Thymus (tissue), 11 donors: ENCODE measurements at regions not wholly inside any gene's neighbourhood (a gene's known extent, or its start where the extent isn't known, plus 50 kb on each side); places are given as distances from the start of the nearest gene placed in this dataset.

Experiments used
- DNase-seq, 9 donors: peaks; one replicate each; pipeline ENCODE4 v3.0.0-alpha.2; 2013; ENCODE audit warnings: low spot score in 9 of 9, low read depth in 6 of 9, missing footprints in 1 of 9
- H3K27ac ChIP-seq, 2 donors: one replicate each; pipeline ENCODE4 v1.5.1; 2013; ENCODE audit warnings: control low read depth in 1 of 2, low read depth in 1 of 2, low read length in 1 of 2, mild to moderate bottlenecking in 1 of 2, moderate library complexity in 1 of 2
- H3K27me3 ChIP-seq, 2 donors: one replicate each; pipeline ENCODE4 v1.5.1; 2013; ENCODE audit warnings: low read length in 1 of 2; ENCODE audit not compliant: control insufficient read depth in 2 of 2, insufficient read depth in 1 of 2
- H3K36me3 ChIP-seq, 2 donors: one replicate each; pipeline ENCODE4 v1.5.1; 2013; ENCODE audit warnings: low read length in 1 of 2, mild to moderate bottlenecking in 1 of 2, moderate library complexity in 1 of 2; ENCODE audit not compliant: control insufficient read depth in 2 of 2, insufficient read depth in 2 of 2
- H3K4me1 ChIP-seq, 2 donors: one replicate each; pipeline ENCODE4 v1.5.1; 2013; ENCODE audit warnings: low read length in 2 of 2; ENCODE audit not compliant: control insufficient read depth in 2 of 2, insufficient read depth in 2 of 2
- H3K4me3 ChIP-seq, 2 donors: one replicate each; pipeline ENCODE4 v1.5.1; 2013; ENCODE audit warnings: low read length in 2 of 2, control low read depth in 1 of 2, mild to moderate bottlenecking in 1 of 2
- H3K9me3 ChIP-seq, 2 donors: one replicate each; pipeline ENCODE4 v1.5.1; 2013; ENCODE audit warnings: low read length in 1 of 2, mild to moderate bottlenecking in 1 of 2; ENCODE audit not compliant: control insufficient read depth in 2 of 2, insufficient read depth in 1 of 2
- WGBS: extraction: QIAGEN DNeasy Blood & Tissue Kit; methylation state at CpG from one replicate; pipeline ENCODE4 v1.1.7; 2013; 5-methylcytosine and 5-hydroxymethylcytosine counted together
- donor health status: healthy.

GRCh38 chr10:78777466-78777865 is 291.3 kb upstream of the ZMIZ1 start:
- no peak overlapping the region for H3K27ac ChIP-seq
- no peaks in the 10 kb centered on the region for H3K36me3 ChIP-seq
- 90% methylated on average over 5 of the region's 5 CpGs for WGBS
- no peak overlapping the region for H3K4me3 ChIP-seq
- DNase-seq, result no peak
- no peaks in the 10 kb centered on the region for H3K4me1 ChIP-seq
- H3K27me3 ChIP-seq, result peaks cover 0 to 2% of the 10 kb centered on the region in 2 donors
- no peaks in the 10 kb centered on the region for H3K9me3 ChIP-seq

- H3K27me3 ChIP-seq, result peaks cover 0 to 2% of the 10 kb centered on the region in 2 donors
- no peaks in the 10 kb centered on the region for H3K4me1 ChIP-seq
- DNase-seq, result no peak
- 95% methylated on average over 5 of the region's 5 CpGs for WGBS
- H3K9me3 ChIP-seq, result no peaks in the 10 kb centered on the region
- H3K4me3 ChIP-seq, result no peak overlapping the region
- no peak overlapping the region for H3K27ac ChIP-seq
- H3K36me3 ChIP-seq, result no peaks in the 10 kb centered on the region
Observed at GRCh38 chr10:78777867-78778266, 290.9 kb upstream of the ZMIZ1 start.

DNA sequence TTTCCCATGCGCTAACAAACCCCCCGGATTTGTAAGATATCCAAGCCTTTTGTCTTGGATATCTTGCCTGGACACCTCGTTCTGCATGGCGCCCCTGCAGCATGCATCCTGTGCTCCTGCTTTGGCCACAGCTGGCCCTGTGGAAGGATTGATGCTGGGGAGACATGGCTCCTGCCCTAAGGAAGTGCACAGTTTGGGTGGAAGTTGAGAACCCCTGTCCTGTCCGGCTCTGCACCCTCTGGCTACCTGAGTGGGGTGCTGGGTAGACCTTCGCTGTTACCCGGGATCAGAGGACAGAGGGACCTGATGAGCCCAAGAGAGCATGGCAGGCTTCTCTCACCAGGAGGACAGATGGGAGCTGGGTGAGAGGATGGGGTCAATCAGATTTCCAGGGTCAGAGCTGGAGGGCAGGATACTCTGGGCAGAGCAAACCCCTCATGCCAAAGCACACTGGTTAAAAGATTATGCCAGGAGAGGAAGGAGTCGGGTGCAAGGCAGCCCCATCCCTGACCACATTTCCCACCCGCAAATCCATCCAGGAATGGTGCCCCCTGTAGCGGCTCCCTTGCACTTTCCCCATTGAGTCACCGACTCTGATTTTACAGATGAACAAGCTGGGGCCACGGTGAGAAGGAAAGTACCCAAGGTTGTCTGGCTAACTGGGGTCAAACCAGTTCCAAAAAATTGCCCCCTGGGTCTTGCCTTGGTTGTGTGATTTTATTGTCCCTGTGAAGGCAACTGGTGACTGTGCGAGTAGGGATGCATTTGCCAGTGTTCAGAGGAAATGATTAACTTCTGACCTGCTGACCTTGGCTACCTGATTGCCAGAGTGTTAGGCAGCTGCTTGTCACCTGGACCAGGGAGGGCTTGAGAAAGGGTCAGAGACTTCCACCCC is 290.1 kb upstream of the ZMIZ1 start:
- Histone ChIP-seq H3K9me3 (no peaks in the 10 kb centered on the region), H3K4me3 (no peak overlapping the region), H3K36me3 (no peaks in the 10 kb centered on the region), H3K27ac (no peak overlapping the region), H3K4me1 (no peaks in the 10 kb centered on the region), H3K27me3 (peaks cover 0 to 2% of the 10 kb centered on the region in 2 donors)
- DNase-seq, result no peak
- WGBS, result 95% methylated on average over 13 of the region's 13 CpGs

GRCh38 chr10:78779339-78779955 is 289.3 kb upstream of the ZMIZ1 start:
- no peaks in the 10 kb centered on the region for H3K9me3 ChIP-seq
- no peak overlapping the region for H3K27ac ChIP-seq
- H3K4me1 ChIP-seq, result no peaks in the 10 kb centered on the region
- 97% methylated on average over 4 of the region's 4 CpGs for WGBS
- H3K36me3 ChIP-seq, result no peaks in the 10 kb centered on the region
- peaks cover 0 to 2% of the 10 kb centered on the region in 2 donors for H3K27me3 ChIP-seq
- no peak overlapping the region for H3K4me3 ChIP-seq
- no peak for DNase-seq

DNA sequence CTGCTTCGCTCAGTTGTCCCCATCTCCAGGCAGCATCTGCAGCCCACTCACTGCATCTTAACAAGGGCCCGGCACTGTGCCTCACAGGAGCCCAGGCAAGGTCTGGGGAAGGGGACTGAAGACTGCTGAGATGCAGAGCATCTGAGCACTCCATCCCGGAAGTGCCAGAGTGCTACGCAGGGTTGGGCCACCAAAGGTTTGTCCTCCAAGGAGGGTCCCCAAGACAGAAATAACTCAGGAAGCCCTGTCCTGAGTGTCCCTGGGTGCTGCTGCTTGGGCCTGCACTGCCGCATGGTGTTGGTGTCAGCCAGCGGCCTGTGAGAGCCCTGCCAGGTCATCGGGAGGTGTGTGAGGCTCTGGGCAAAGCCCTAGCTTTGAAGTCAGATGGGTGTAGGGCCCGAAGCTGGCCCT is 288.2 kb upstream of the ZMIZ1 start:
- H3K27ac ChIP-seq, result no peak overlapping the region
- WGBS, result 99% methylated on average over 8 of the region's 8 CpGs
- no peaks in the 10 kb centered on the region for H3K36me3 ChIP-seq
- H3K27me3 ChIP-seq, result peaks cover 0 to 2% of the 10 kb centered on the region in 2 donors
- DNase-seq, result no peak
- H3K4me1 ChIP-seq, result no peaks in the 10 kb centered on the region
- H3K4me3 ChIP-seq, result no peak overlapping the region
- no peaks in the 10 kb centered on the region for H3K9me3 ChIP-seq

DNA sequence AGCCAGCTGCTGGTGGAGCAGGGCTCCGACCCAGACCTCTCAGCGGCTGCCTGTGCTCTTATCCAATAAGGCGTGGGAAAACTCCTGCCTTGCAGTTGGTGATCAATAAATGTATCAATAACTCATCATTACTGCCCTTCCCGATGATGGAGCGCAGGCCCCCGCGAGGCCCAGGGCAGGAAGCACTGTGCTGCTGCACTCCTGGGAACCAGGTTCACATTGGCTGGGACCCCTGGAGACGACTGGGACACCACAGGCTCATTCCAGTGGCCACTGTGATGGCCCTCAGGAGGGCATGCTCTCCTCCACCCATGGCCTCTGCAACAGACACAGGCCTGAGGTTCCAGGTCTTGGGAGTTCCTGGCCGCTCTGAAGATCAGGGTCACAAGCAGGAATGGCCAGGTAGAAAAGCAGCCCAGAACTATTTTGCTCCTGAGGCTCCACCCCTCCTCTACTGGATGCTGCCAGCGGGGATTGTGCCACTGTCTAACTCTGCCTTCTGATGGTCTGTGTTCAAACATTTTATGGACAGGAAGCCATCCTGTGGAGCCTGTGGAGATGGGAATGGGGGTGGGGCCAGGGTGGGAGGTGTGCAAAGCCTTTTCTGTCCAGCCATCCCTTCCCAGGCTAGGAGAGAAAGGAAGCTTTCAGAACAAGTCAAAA is 287.4 kb upstream of the ZMIZ1 start:
- no peak overlapping the region for H3K4me3 ChIP-seq
- H3K9me3 ChIP-seq, result no peaks in the 10 kb centered on the region
- no peak for DNase-seq
- no peaks in the 10 kb centered on the region for H3K36me3 ChIP-seq
- H3K4me1 ChIP-seq, result no peaks in the 10 kb centered on the region
- H3K27ac ChIP-seq, result no peak overlapping the region
- 96% methylated on average over 10 of the region's 10 CpGs for WGBS
- H3K27me3 ChIP-seq, result peaks cover 0 to 2% of the 10 kb centered on the region in 2 donors

- Histone ChIP-seq H3K4me3 (no peak overlapping the region), H3K36me3 (no peaks in the 10 kb centered on the region), H3K27me3 (peaks cover 0 to 2% of the 10 kb centered on the region in 2 donors), H3K9me3 (no peaks in the 10 kb centered on the region), H3K4me1 (no peaks in the 10 kb centered on the region), H3K27ac (no peak overlapping the region)
- no peak for DNase-seq
- WGBS, result 98% methylated on average over 6 of the region's 6 CpGs
Observed at GRCh38 chr10:78781991-78782390, 286.8 kb upstream of the ZMIZ1 start.

GRCh38 chr10:78782441-78782840 is 286.3 kb upstream of the ZMIZ1 start:
- H3K27ac ChIP-seq, result no peak overlapping the region
- WGBS, result 95% methylated on average over 6 of the region's 6 CpGs
- H3K36me3 ChIP-seq, result no peaks in the 10 kb centered on the region
- no peak overlapping the region for H3K4me3 ChIP-seq
- H3K4me1 ChIP-seq, result no peaks in the 10 kb centered on the region
- DNase-seq, result no peak
- H3K9me3 ChIP-seq, result no peaks in the 10 kb centered on the region
- peaks cover 0 to 2% of the 10 kb centered on the region in 2 donors for H3K27me3 ChIP-seq

GRCh38 chr10:78783753-78784152 is 285.0 kb upstream of the ZMIZ1 start:
- no peak for DNase-seq

More at GRCh38 chr10:78783753-78784152, 285.0 kb upstream of the ZMIZ1 start:
- H3K9me3 ChIP-seq, result no peaks in the 10 kb centered on the region
- H3K27me3 ChIP-seq, result no peaks in the 10 kb centered on the region
- no peak overlapping the region for H3K4me3 ChIP-seq
- no peaks in the 10 kb centered on the region for H3K4me1 ChIP-seq
- no peaks in the 10 kb centered on the region for H3K36me3 ChIP-seq
- no peak overlapping the region for H3K27ac ChIP-seq
- 94% methylated on average over 3 of the region's 3 CpGs for WGBS
